GM23338 (cell line): ENCODE measurements at regions not wholly inside any gene's neighbourhood (a gene's known extent, or its start where the extent isn't known, plus 50 kb on each side); places are given as distances from the start of the nearest gene placed in this dataset.

ENCODE experiments used
- ATAC-seq: fragments of 200-7000 bp; cut with Tn5 transposase; 3 replicates; pipeline ENCODE4 v1.9.1; 2020
- DNase-seq: peaks from one replicate; pipeline ENCODE4 v3.0.0-alpha.2; 2015; ENCODE audit warnings: low spot score
- H2AFZ ChIP-seq: fragments of 200-600 bp; sonication (generic); 2 replicates; pipeline ENCODE4 v1.8.0; 2016; ENCODE audit warnings: antibody characterized with exemption, mild to moderate bottlenecking, moderate library complexity
- H3F3A ChIP-seq: fragments of 200-600 bp; sonication (generic); replicated peaks from 2 replicates; pipeline ENCODE4 v1.8.0; 2017; ENCODE audit warnings: antibody characterized with exemption, mixed run types, low read depth
- H3K27ac ChIP-seq: fragments of 200-600 bp; sonication (generic); 2 replicates; pipeline ENCODE4 v1.6.1; 2016; ENCODE audit warnings: low read depth
- H3K27me3 ChIP-seq: fragments of 200-600 bp; sonication (generic); 2 replicates; pipeline ENCODE4 v1.8.0; 2016; ENCODE audit warnings: mild to moderate bottlenecking, mixed run types, moderate library complexity; ENCODE audit not compliant: insufficient read depth
- H3K36me3 ChIP-seq: fragments of 200-600 bp; sonication (generic); 2 replicates; pipeline ENCODE4 v1.8.0; 2016; ENCODE audit warnings: mild to moderate bottlenecking; ENCODE audit not compliant: insufficient read depth
- H3K4me1 ChIP-seq: fragments of 200-600 bp; sonication (generic); 2 replicates; pipeline ENCODE4 v1.8.0; 2016; ENCODE audit warnings: mild to moderate bottlenecking, moderate library complexity; ENCODE audit not compliant: insufficient read depth
- H3K4me2 ChIP-seq: fragments of 200-600 bp; sonication (generic); 2 replicates; pipeline ENCODE4 v1.7.1; 2017; ENCODE audit warnings: mixed run types
- H3K4me3 ChIP-seq: fragments of 200-600 bp; sonication (generic); 2 replicates; pipeline ENCODE4 v1.6.1; 2016; ENCODE audit warnings: mixed run types
- H3K79me2 ChIP-seq: fragments of 200-600 bp; sonication (generic); replicated peaks from 2 replicates; pipeline ENCODE4 v1.8.0; 2017; ENCODE audit warnings: mild to moderate bottlenecking; ENCODE audit not compliant: insufficient read depth
- H3K9me2 ChIP-seq: fragments of 200-600 bp; sonication (generic); 2 replicates; pipeline ENCODE4 v1.8.0; 2017; ENCODE audit not compliant: insufficient read depth
- H4K20me1 ChIP-seq: fragments of 200-600 bp; sonication (generic); replicated peaks from 2 replicates; pipeline ENCODE4 v1.8.0; 2017; ENCODE audit warnings: mild to moderate bottlenecking; ENCODE audit not compliant: insufficient read depth
- H3K27ac Mint-ChIP-seq: 2 replicates; pipeline ENCODE4 v1.8.0; 2020; ENCODE audit warnings: inconsistent platforms, mild to moderate bottlenecking, moderate library complexity, mixed read lengths
- H3K27me3 Mint-ChIP-seq: 3 replicates; pipeline ENCODE4 v1.8.0; 2022; ENCODE audit warnings: low read depth, mild to moderate bottlenecking, moderate library complexity, mixed read lengths, inconsistent platforms; ENCODE audit not compliant: insufficient read depth, poor library complexity
- H3K36me3 Mint-ChIP-seq: 3 replicates; pipeline ENCODE4 v1.8.0; 2021; ENCODE audit warnings: low read depth, mild to moderate bottlenecking, inconsistent platforms, moderate library complexity, mixed read lengths
- H3K4me1 Mint-ChIP-seq: 3 replicates; pipeline ENCODE4 v1.8.0; 2020; ENCODE audit warnings: mild to moderate bottlenecking, inconsistent platforms, mixed read lengths
- H3K4me3 Mint-ChIP-seq: 3 replicates; pipeline ENCODE4 v1.8.0; 2021; ENCODE audit warnings: moderate library complexity, mild to moderate bottlenecking, inconsistent platforms, mixed read lengths
- H3K9me3 Mint-ChIP-seq: 3 replicates; pipeline ENCODE4 v1.8.0; 2020; ENCODE audit warnings: moderate library complexity, mild to moderate bottlenecking, inconsistent platforms, mixed read lengths
- CREB1 ChIP-seq: fragments of 250-450 bp; sonication (Bioruptor Pico); IDR thresholded peaks from 2 replicates; pipeline ENCODE4 v1.5.0; 2020; ENCODE audit warnings: low read depth, mild to moderate bottlenecking, moderate library complexity
- CTCF ChIP-seq, 2 experiments: fragments of 200-600 bp in 1 of 2; sonication (generic) in 1 of 2; conservative IDR thresholded peaks; 2 replicates each; pipeline versions ENCODE4 v1.5.1 to v1.6.1; 2016 to 2017; ENCODE audit warnings: antibody characterized with exemption in 2 of 2, low read depth in 2 of 2, mild to moderate bottlenecking in 2 of 2, moderate library complexity in 1 of 2
- ETS1 ChIP-seq: IDR thresholded peaks from 2 replicates; pipeline ENCODE4 v1.6.1; 2016; ENCODE audit warnings: antibody characterized with exemption
- JUNB ChIP-seq: IDR thresholded peaks from one replicate; pipeline ENCODE4 v1.6.1; 2016; ENCODE audit warnings: antibody characterized with exemption; ENCODE audit not compliant: unreplicated experiment
- STAT1 ChIP-seq: IDR thresholded peaks from one replicate; pipeline ENCODE4 v1.6.1; 2016; ENCODE audit warnings: antibody characterized with exemption; ENCODE audit not compliant: unreplicated experiment
- ZNF331 ChIP-seq: fragments of 250-450 bp; sonication (Bioruptor Pico); IDR thresholded peaks from 2 replicates; pipeline ENCODE4 v1.5.0; 2020; ENCODE audit warnings: low read depth, mild to moderate bottlenecking, moderate library complexity
- ZNF462 ChIP-seq: fragments of 250-450 bp; sonication (Bioruptor Pico); IDR thresholded peaks from 2 replicates; pipeline ENCODE4 v1.5.0; 2020; ENCODE audit warnings: mild to moderate bottlenecking, moderate library complexity

GRCh38 chr2:16254356-16254965 is 314.1 kb downstream of the MYCN start:
- no peak for DNase-seq
- peaks cover 8% of the 10 kb centered on the region; the same call in 2 of the 3 replicates for H3K36me3 Mint-ChIP-seq
- H3K4me1 Mint-ChIP-seq, result peaks cover 12% of the 10 kb centered on the region
- no peak overlapping the region for H3K4me2 ChIP-seq
- no peak overlapping the region for H3K27ac ChIP-seq
- TF ChIP-seq CTCF (conservative IDR thresholded peaks at IDR 0.05; ENCODE audit: low read depth in 2 of 2) (no peak), ETS1 (no peak), JUNB (no peak), CREB1 (CRISPR knock-in tag) (no peak), ZNF331 (CRISPR knock-in tag) (no peak), STAT1 (no peak), ZNF462 (CRISPR knock-in tag) (no peak)
- H3K79me2 ChIP-seq, result no peaks in the 10 kb centered on the region
- no peak overlapping the region for H3K4me3 Mint-ChIP-seq
- H3K27me3 Mint-ChIP-seq, result peaks cover 3% of the 10 kb centered on the region
- no peak overlapping the region for H2AFZ ChIP-seq
- peaks cover 7% of the 10 kb centered on the region for H3K9me3 Mint-ChIP-seq
- peaks cover 11% of the 10 kb centered on the region for H3K4me1 ChIP-seq
- ATAC-seq, result no peak
- no peaks in the 10 kb centered on the region for H3K36me3 ChIP-seq
- H3K4me3 ChIP-seq, result no peak overlapping the region
- no peaks in the 10 kb centered on the region for H3K27me3 ChIP-seq
- H3F3A ChIP-seq, result no peaks in the 10 kb centered on the region
- no peak overlapping the region for H3K27ac Mint-ChIP-seq
- H3K9me2 ChIP-seq, result 0 out of 2 replicates have a peak, but pooled peaks cover 11% of the 10 kb centered on the region
- no peaks in the 10 kb centered on the region for H4K20me1 ChIP-seq
